Spleen (tissue), 7 donors: ENCODE measurements at regions not wholly inside any gene's neighbourhood (a gene's known extent, or its start where the extent isn't known, plus 50 kb on each side); places are given as distances from the start of the nearest gene placed in this dataset.

Source experiments
- POLR2A ChIP-seq, 3 donors: fragments of 450-650 bp; IDR thresholded peaks; one replicate each; pipeline ENCODE4 v1.5.1; 2017; ENCODE audit warnings: antibody characterized with exemption in 3 of 3, mild to moderate bottlenecking in 1 of 3
- POLR2AphosphoS5 ChIP-seq, 3 donors: sonication (generic); formaldehyde crosslinking; IDR thresholded peaks; one replicate each; pipeline ENCODE4 v1.5.1; 2017; ENCODE audit warnings: antibody characterized with exemption in 3 of 3
- TF ChIP-seq, protein P1 (sequence below), 11 experiments: fragments of 200-600 bp in 7 of 11; fragments of 450-650 bp in 4 of 11; sonication (generic) in 4 of 11; IDR thresholded peaks in 8 of 11; conservative IDR thresholded peaks in 3 of 11; 1 replicate in 7 of 11; 2 replicates in 4 of 11; pipeline versions ENCODE4 v1.4.0 to v1.8.0; 2016 to 2021; ENCODE audit warnings: antibody characterized with exemption in 11 of 11, inconsistent platforms in 4 of 11, mild to moderate bottlenecking in 1 of 11
- donor health status: DM: no; HTN: no; CAD: no; lungs with moderate emphysema.
- donor health status: DM: no; HTN: no; CAD: no.
- donor health status: DM: no; HTN: no; CAD: no.

DNA sequence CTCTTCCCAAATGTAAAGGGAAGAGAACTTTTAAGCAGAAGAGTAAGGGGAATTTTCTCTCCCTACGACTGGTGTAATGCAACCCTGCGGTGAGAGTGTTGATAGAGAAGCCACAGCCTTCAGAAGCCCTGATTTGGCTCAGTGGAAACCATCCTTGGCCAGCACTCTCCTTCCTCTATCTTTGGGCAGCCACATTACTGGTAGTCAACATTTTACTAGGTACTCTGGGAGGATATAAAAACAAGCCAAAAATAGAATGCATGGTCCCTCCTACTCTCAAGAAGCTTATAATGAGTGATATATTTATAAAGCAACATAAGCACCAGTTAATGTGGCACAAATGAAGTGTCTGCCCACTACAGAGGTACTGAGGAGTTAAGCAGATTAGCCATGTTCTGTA, 201.8 kb upstream of the NCAM1 start:
- TF ChIP-seq POLR2AphosphoS5 (IDR thresholded peaks at IDR 0.05) = no peak
- no peak for TF ChIP-seq POLR2A (IDR thresholded peaks at IDR 0.05)
- TF ChIP-seq, protein P1, sequence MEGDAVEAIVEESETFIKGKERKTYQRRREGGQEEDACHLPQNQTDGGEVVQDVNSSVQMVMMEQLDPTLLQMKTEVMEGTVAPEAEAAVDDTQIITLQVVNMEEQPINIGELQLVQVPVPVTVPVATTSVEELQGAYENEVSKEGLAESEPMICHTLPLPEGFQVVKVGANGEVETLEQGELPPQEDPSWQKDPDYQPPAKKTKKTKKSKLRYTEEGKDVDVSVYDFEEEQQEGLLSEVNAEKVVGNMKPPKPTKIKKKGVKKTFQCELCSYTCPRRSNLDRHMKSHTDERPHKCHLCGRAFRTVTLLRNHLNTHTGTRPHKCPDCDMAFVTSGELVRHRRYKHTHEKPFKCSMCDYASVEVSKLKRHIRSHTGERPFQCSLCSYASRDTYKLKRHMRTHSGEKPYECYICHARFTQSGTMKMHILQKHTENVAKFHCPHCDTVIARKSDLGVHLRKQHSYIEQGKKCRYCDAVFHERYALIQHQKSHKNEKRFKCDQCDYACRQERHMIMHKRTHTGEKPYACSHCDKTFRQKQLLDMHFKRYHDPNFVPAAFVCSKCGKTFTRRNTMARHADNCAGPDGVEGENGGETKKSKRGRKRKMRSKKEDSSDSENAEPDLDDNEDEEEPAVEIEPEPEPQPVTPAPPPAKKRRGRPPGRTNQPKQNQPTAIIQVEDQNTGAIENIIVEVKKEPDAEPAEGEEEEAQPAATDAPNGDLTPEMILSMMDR (IDR thresholded peaks at IDR 0.05 in 8 of 11, conservative IDR thresholded peaks at IDR 0.05 in 3 of 11) = no peak
